ENCODE measurements at regions not wholly inside any gene's neighbourhood (a gene's known extent, or its start where the extent isn't known, plus 50 kb on each side); places are given as distances from the start of the nearest gene placed in this dataset.

DNA sequence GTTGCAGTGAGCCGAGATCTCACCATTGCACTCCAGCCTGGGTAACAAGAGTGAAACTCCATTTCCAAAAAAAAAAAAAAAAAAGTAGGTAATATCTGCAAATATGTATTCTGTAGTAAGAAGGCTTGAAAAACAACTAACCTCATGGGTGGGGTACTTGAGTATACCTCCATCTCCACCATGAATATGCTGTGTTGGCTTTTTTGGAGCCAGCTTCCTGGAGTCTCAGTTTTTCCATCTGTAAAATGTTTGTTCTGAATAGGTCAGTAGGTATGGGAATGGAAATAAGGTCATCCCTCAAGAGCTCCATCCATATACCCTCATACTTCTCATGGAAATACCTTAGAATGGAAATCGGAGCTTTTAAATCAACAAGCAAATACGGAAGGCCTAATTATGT lies 430.0 kb upstream of the FAM98A start:
- TF ChIP-seq JUND (IDR thresholded peaks at IDR 0.05) (no peak), GABPA (IDR thresholded peaks at IDR 0.05 in 1 of 2, conservative IDR thresholded peaks at IDR 0.05 in 1 of 2) (no peak), NR2F2 (IDR thresholded peaks at IDR 0.05) (no peak), RXRA (IDR thresholded peaks at IDR 0.05) (no peak), TAF1 (conservative IDR thresholded peaks at IDR 0.05) (no peak), RAD21 (IDR thresholded peaks at IDR 0.05) (no peak), EGR1 (IDR thresholded peaks at IDR 0.05; ENCODE audit: low read depth in 2 of 2) (no peak), YY1 (IDR thresholded peaks at IDR 0.05) (no peak)
- TF ChIP-seq, protein P1, sequence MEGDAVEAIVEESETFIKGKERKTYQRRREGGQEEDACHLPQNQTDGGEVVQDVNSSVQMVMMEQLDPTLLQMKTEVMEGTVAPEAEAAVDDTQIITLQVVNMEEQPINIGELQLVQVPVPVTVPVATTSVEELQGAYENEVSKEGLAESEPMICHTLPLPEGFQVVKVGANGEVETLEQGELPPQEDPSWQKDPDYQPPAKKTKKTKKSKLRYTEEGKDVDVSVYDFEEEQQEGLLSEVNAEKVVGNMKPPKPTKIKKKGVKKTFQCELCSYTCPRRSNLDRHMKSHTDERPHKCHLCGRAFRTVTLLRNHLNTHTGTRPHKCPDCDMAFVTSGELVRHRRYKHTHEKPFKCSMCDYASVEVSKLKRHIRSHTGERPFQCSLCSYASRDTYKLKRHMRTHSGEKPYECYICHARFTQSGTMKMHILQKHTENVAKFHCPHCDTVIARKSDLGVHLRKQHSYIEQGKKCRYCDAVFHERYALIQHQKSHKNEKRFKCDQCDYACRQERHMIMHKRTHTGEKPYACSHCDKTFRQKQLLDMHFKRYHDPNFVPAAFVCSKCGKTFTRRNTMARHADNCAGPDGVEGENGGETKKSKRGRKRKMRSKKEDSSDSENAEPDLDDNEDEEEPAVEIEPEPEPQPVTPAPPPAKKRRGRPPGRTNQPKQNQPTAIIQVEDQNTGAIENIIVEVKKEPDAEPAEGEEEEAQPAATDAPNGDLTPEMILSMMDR (IDR thresholded peaks at IDR 0.05; ENCODE audit: low read depth, low read length, missing input control): no peak
- TF ChIP-seq, protein P2, sequence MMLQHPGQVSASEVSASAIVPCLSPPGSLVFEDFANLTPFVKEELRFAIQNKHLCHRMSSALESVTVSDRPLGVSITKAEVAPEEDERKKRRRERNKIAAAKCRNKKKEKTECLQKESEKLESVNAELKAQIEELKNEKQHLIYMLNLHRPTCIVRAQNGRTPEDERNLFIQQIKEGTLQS (IDR thresholded peaks at IDR 0.05): no peak
